ENCODE measurements at regions not wholly inside any gene's neighbourhood (a gene's known extent, or its start where the extent isn't known, plus 50 kb on each side); places are given as distances from the start of the nearest gene placed in this dataset.

DNA sequence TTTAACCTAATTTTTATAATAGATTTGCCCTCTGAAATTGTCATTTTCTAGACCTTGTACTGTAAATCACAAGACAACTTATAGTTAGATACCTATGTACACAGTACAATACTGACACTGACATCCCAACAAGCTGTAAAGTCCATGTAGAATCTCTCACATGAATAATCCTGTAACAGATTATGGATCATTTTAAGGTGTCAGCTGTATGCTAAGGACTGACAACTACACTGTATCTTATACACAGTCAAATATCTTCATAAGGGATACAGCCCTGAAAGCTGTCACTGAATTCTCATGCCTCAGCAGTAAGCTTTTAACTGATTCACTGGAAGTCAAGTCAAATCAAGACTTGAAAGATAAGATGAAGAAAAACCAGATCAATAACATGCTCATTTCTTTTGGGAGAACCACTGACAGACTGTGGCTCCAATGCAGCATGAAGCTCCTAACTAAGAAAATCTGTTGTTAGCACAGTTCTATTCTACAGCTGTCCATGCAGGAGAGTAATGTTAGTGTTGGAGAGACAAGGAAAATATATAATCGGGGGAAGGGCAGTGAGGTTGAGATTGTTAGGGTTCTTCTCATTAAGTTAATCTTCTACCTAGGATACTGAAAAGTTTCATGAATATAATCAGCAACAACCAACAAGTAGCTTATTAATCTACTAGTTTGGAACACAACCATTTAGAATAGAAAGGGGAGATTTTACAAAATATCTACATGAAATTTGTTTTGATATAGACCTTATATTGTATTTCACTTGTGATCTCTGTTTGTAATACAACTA is 612.0 kb downstream of the PCDH18 start:
- TF ChIP-seq, protein P1, sequence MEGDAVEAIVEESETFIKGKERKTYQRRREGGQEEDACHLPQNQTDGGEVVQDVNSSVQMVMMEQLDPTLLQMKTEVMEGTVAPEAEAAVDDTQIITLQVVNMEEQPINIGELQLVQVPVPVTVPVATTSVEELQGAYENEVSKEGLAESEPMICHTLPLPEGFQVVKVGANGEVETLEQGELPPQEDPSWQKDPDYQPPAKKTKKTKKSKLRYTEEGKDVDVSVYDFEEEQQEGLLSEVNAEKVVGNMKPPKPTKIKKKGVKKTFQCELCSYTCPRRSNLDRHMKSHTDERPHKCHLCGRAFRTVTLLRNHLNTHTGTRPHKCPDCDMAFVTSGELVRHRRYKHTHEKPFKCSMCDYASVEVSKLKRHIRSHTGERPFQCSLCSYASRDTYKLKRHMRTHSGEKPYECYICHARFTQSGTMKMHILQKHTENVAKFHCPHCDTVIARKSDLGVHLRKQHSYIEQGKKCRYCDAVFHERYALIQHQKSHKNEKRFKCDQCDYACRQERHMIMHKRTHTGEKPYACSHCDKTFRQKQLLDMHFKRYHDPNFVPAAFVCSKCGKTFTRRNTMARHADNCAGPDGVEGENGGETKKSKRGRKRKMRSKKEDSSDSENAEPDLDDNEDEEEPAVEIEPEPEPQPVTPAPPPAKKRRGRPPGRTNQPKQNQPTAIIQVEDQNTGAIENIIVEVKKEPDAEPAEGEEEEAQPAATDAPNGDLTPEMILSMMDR (IDR thresholded peaks at IDR 0.05; ENCODE audit: low read depth, low read length): no peak
- Histone ChIP-seq H3K27ac (ENCODE audit: low read depth, low read length) (no peak overlapping the region), H3K9me3 (ENCODE audit: control insufficient read depth, insufficient read depth, low read length) (no peaks in the 10 kb centered on the region; the same call in 1 of the 2 replicates), H3K27me3 (ENCODE audit: control insufficient read depth, insufficient read depth, low read length) (no peaks in the 10 kb centered on the region), H3K4me3 (ENCODE audit: low read depth, low read length) (no peak overlapping the region)
- ChIA-PET CTCF (no interaction called here), POLR2A (no interaction called here)
- no peak for DNase-seq (ENCODE audit: low read depth, low spot score)

DNA sequence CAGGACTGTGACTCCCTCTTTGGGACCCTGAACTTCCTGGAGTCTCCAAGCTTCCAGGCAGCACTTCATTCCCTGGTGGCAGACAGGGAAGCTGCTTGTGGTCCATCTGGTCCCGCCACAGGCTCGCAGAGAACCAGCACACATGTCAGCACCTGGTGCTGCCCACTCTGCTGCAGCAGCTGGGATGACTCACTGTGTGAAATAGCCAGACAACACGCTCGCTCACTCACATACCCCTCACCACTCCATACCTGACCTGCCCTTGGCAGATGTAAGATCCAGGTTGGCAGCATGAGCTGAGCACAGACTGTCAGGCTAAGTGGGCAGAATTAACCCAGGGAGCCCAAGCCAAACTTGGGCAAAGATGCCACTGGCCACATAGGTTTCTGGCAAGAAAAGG is 613.5 kb downstream of the PCDH18 start:
- ChIA-PET CTCF (no interaction called here), POLR2A (no interaction called here)
- Histone ChIP-seq H3K9me3 (ENCODE audit: control insufficient read depth, insufficient read depth, low read length) (no peaks in the 10 kb centered on the region; the same call in 1 of the 2 replicates), H3K27me3 (ENCODE audit: control insufficient read depth, insufficient read depth, low read length) (no peaks in the 10 kb centered on the region), H3K4me3 (ENCODE audit: low read depth, low read length) (no peak overlapping the region), H3K27ac (ENCODE audit: low read depth, low read length) (no peak overlapping the region)
- TF ChIP-seq, protein P1 (IDR thresholded peaks at IDR 0.05; ENCODE audit: low read depth, low read length): no peak
- DNase-seq (ENCODE audit: low read depth, low spot score): no peak

DNA sequence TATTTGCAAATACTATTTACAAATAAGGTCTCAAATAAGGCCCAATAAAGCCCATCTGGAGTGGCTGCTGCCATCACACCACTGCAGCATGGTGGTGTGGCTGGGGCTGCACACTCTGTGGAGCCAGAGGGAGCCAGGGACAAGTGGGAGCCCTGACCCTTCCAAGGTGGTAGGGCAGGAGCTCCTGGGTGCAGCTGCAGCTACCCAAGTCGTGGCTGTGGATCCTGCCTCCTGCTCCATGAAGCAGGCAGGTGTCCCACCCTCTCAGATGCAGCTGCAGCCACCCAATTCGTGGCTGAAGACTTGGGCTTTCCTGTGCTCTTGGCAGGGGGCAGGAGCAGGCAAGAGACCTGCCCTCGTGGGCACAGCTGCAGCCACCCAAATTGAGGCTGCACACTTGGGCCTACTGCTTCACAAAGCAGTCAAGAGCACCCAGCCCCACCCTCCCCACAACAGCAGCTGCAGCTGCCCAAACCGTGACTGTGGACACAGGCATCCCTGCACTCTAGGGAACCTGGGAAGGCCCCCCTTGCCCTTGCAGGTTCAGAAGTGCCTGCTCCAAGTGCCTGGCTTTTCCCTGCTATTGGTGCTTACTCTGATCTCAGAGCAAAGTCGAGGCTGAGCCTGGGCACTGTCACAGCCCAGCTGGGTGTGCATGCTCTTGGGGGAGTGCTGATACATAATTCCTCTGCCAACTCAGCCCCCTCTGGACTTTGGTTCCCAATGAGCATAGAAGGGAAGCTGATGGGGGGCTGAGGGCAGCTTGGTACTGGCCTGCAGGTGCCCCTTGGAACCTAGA is 614.8 kb downstream of the PCDH18 start:
- no peaks in the 10 kb centered on the region; the same call in 1 of the 2 replicates for H3K9me3 ChIP-seq (ENCODE audit: control insufficient read depth, insufficient read depth, low read length)
- DNase-seq (ENCODE audit: low read depth, low spot score): no peak
- TF ChIP-seq, protein P1 (IDR thresholded peaks at IDR 0.05; ENCODE audit: low read depth, low read length): no peak
- H3K27me3 ChIP-seq (ENCODE audit: control insufficient read depth, insufficient read depth, low read length): no peaks in the 10 kb centered on the region
- H3K27ac ChIP-seq (ENCODE audit: low read depth, low read length): no peak overlapping the region
- POLR2A ChIA-PET: no interaction called here
- CTCF ChIA-PET: no interaction called here
- no peak overlapping the region for H3K4me3 ChIP-seq (ENCODE audit: low read depth, low read length)

DNA sequence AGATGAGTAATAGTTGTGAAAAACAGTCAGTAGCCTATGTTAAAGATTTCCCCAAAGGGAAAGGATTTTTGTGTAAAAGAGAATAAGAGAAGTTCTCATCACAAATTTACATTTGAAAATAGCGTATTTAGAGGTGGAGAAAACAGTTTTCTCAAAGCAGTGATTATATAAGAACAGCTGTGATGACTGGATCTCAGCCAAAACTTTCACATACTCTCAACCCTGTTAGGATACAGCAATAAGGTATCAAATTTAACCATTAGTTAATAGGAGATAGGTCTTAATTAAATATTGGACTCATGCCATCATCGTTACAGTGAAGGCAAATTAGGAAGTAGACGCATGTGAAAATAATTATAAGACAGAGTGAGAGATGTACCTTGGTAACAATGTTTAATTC is 622.7 kb downstream of the PCDH18 start:
- Histone ChIP-seq H3K27me3 (ENCODE audit: control insufficient read depth, insufficient read depth, low read length) (no peaks in the 10 kb centered on the region), H3K27ac (ENCODE audit: low read depth, low read length) (no peak overlapping the region), H3K9me3 (ENCODE audit: control insufficient read depth, insufficient read depth, low read length) (no peaks in the 10 kb centered on the region), H3K4me3 (ENCODE audit: low read depth, low read length) (no peak overlapping the region)
- POLR2A ChIA-PET: no interaction called here
- no peak for DNase-seq (ENCODE audit: low read depth, low spot score)
- CTCF ChIA-PET: no interaction called here
- TF ChIP-seq, protein P1 (IDR thresholded peaks at IDR 0.05; ENCODE audit: low read depth, low read length): no peak

DNA sequence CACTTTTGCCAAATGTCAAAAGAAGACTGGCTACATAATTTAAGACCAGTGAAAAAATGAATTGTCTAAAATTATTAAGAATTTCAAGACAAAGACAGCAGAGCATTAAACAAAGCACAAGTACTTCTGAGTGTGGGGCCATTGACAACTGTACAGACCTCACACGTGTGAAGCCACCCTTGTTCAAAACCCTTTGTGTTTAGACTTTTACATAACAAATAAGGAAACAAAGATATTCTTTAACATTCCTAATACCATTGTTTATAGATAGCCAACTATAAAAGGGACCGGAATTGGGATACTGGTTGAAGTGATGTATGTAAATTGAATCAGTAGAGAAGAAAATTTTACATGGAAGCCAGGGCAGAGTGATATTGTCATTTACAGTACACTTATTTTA is 624.2 kb downstream of the PCDH18 start:
- CTCF ChIA-PET: no interaction called here
- no peak overlapping the region for H3K27ac ChIP-seq (ENCODE audit: low read depth, low read length)
- no peaks in the 10 kb centered on the region for H3K9me3 ChIP-seq (ENCODE audit: control insufficient read depth, insufficient read depth, low read length)
- no peaks in the 10 kb centered on the region for H3K27me3 ChIP-seq (ENCODE audit: control insufficient read depth, insufficient read depth, low read length)
- DNase-seq (ENCODE audit: low read depth, low spot score): no peak
- POLR2A ChIA-PET: no interaction called here
- H3K4me3 ChIP-seq (ENCODE audit: low read depth, low read length): no peak overlapping the region
- TF ChIP-seq, protein P1 (IDR thresholded peaks at IDR 0.05; ENCODE audit: low read depth, low read length): no peak
